GM21723 (cell line): ENCODE measurements at regions not wholly inside any gene's neighbourhood (a gene's known extent, or its start where the extent isn't known, plus 50 kb on each side); places are given as distances from the start of the nearest gene placed in this dataset.

ENCODE experiments used
- ATAC-seq: cut with Tn5 transposase; IDR thresholded peaks from one replicate; pipeline ENCODE4 v1.9.1; 2021; ENCODE audit warnings: mild to moderate bottlenecking, moderate library complexity; ENCODE audit not compliant: unreplicated experiment

DNA sequence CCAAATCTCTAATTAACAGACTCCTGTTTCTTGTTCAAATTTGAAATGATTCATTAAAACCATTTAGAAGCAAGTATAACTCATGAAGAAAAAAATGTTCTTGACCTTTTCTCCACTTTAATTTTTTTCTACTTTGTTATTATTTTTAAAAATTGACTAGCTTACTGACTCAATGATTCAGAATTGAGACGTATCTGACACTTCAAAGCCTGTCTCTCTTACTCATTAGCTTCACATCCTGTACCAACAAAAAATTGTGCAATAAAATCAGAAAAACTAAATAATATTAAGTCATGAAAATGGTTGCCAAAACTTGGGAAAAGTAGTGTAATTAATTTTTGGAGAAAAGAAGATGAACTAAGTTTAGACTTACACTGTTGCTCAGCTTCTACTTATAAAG is 331.2 kb downstream of the SLC16A7 start:
- no peak for ATAC-seq

DNA sequence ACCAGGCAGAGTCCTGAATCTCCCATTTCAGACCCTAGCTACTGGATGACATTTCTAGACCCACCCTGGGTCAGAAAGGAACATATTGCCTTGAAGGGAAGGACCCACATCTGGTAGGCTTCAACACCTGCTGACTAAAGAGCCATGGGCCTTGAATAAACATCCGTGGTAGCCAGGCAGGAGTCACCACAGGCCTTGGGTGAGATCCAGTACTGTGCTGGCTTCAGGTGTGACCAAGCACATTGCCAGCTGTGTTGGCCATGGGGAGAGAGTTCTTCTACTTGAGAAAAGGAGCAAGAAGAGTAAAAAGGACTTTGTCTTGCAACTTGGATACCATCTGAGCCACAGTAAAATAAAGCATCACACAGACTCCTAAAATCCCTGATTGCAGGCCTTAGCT is 332.6 kb downstream of the SLC16A7 start:
- no peak for ATAC-seq

DNA sequence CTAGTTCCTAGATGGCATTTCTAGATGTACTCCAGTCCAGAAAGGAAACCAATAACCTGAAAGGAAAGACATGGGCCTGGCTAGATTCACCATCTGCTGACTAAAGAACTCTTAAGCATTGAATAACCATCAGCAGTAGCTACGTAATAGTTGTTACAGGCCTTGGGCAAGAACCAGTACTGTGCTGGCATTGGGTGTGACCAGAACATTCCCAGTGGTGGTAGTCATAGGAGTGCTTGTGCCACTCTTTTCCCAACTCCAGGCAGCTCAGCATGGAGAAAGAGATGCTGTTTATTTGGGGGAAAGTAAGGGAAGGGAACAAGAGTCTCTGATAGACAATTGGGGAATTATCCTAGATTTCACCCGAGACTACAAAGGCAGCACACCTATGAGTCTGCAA is 333.3 kb downstream of the SLC16A7 start:
- no peak for ATAC-seq

- no peak for ATAC-seq
Measured at GRCh38 chr12:59934486-59934885, 338.7 kb downstream of the SLC16A7 start.

DNA sequence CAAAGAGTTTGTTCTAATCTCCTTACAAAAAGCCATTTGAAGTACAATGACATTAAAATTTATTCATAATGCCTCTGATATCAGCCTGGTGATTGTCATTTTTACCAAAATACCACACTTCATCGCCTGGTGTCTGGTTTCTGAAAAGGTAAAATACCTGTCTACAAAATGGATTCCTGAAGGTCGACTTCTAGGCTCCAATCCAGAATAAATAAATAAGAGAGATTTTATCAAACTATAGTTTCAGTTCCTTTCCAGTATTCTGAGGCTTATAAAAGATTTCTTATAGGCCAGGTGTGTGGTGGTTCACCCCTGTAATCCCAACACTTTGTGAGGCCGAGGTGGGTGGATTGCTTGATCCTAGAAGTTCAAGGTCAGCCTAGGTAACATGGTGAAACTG is 340.7 kb downstream of the SLC16A7 start:
- ATAC-seq: no peak

DNA sequence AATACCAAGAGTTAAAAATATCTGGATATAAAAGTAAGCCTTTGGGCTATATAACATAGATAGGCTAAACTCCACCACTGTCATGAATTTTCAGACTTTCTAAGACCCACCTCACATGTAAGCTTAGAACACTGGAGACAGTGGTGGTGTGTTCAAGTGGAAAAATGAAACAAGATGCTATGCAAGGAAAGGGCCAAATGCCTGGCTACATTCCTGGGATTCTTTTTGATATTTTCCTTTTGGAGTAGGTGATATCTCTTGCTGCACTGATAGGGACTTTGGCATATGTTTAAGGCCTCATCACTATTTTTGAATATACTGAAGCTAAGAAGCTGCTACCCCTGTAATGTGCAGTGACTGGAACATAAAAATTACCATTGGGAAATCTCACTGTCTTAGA is 341.3 kb downstream of the SLC16A7 start:
- no peak for ATAC-seq

GRCh38 chr12:59938190-59938962 is 342.5 kb downstream of the SLC16A7 start:
- ATAC-seq: no peak

GRCh38 chr12:59940631-59941342 is 345.0 kb downstream of the SLC16A7 start:
- ATAC-seq: no peak

DNA sequence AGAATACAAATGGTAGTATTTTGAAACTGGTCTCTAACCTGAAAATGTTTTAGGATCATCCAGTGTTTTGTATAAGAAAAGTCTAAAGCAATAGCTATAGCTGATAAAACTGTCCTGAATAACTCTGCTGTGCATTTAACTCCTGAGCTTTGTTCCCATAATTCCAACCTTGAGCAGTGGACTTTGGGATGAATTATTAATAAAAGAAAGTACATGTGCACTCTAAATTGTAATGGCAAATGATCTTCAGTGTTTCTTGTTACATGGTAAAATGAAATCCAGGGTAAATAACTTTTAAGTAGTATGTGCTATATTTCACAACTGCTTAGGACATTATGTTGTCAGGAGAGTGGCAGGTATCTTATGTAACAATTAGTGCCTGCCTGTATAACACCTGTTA is 345.6 kb downstream of the SLC16A7 start:
- no peak for ATAC-seq

- no peak for ATAC-seq
Measured at GRCh38 chr12:59944177-59944576, 348.3 kb downstream of the SLC16A7 start.

DNA sequence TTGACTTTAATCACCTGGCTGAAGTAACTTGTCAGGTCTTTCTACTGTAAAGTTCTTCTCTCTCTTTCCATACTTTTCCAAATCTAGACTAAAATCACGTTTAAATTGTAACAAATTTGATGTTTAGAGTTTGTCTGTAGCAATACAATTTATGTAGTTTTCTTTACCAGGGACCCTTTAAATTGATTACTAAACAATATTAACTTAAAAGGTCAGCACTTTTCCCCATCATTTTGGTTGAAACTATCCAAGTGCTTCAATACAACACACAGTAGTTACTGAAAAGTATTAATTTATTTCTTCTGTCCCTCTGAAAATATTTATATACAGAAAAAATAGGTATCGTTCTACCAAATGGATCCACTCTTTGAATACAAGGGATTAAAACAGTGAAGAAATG is 350.8 kb downstream of the SLC16A7 start:
- ATAC-seq: no peak

DNA sequence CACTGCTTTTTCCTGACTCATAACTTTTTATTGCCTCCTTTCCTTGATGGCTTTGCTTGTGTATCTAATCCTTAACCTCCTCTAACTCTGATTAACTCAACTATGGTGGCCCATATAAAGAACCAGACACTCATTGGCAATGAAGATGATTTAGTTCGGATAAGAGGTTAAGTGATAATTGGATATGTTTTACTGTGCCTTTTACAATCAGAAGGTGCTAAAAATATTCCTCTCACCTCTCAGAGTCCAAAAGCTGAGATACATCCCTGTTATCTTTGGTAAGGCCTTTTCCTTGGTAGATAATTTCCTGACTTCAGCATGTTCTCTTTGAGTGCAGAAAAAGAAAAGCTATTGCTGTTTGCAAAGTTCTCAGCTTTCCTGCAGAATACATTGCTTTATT is 367.7 kb downstream of the SLC16A7 start:
- ATAC-seq: no peak

- no peak for ATAC-seq
Measured at GRCh38 chr12:59972905-59973304, 377.1 kb downstream of the SLC16A7 start.

- ATAC-seq: no peak
Measured at GRCh38 chr12:59973515-59973914, 377.7 kb downstream of the SLC16A7 start.

GRCh38 chr12:59977779-59978178 is 381.9 kb downstream of the SLC16A7 start:
- no peak for ATAC-seq

GRCh38 chr12:59980476-59980875 is 384.6 kb downstream of the SLC16A7 start:
- ATAC-seq: no peak

GRCh38 chr12:59999291-59999690 is 403.5 kb downstream of the SLC16A7 start:
- no peak for ATAC-seq

- ATAC-seq: no peak
Measured at GRCh38 chr12:60010486-60010885, 414.7 kb downstream of the SLC16A7 start.

DNA sequence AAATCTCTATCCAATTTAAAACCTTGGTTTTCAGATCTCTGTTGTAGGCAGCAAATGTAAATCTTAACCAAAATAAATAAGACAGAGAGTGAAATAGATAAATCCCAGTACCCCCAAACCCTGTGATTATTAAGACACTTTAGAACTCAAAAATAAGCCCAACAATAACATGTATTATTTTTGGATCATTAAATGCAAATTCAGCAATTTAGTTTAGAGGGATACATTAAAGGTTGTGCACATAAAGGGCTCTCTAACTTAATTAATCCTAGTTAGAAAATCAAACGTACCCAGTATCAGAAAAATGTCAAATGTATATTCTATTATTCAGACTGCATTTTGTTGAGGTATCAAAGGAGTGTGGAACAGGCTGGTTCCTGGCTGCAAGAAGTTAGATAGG is 416.8 kb downstream of the SLC16A7 start:
- ATAC-seq: no peak

DNA sequence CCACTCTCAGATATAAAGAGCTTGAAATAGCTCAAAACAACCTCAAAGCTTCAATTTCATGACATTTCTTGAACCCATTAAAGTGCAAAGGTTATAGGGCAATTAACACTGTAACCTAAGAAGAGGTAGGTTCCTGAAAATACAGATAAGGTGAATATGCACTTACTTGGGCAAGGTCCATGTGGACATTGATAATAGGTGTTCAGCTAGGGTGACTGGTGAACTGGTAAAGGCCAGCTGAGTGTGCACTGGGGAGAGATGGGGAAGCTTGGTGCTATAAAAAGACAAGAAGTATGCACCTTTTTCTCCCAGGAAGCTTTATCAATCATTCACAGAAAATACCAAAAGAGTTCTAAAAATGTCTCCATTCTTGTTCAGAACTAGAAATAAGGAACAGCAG is 418.6 kb downstream of the SLC16A7 start:
- no peak for ATAC-seq

DNA sequence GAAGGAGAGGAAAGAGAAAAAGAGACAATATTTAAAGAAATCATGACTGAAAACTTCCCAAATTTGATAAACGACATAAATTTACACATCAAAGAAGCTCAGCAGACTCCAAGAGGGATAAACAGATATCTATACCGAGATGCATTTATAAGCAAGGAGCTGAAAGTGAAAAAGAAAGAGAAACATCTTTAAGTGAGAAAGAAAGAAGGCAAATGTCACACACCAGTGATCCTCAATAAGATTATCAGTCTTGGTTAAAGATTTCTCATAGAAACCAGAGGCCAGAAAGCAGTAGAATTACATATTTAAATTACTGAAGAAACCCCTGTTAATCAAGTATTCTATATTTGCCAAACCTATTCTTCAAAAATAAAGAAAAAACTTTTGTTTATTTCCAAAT is 424.2 kb downstream of the SLC16A7 start:
- ATAC-seq: no peak

GRCh38 chr12:60021235-60021634 is 425.4 kb downstream of the SLC16A7 start:
- ATAC-seq: no peak

DNA sequence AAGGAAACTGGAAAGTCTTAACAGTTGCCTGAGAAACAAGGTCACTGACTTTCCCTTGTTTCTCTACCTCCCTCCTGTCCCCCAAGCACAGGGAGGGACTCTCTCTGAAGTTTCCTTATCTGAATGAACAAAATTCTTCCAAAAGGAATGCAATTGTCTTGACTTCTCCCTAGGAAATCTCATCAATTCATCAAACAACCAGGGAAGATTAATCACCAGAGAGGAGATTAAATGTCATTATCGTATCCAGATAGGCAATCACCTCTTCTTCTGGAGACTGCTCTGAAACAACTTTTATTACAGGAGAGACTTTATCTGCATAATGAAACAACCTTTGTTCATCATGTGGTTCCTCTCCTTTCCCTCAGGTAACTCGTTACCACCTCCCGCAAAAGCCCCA is 431.4 kb downstream of the SLC16A7 start:
- ATAC-seq: no peak
